H1 (cell line): ENCODE measurements at regions not wholly inside any gene's neighbourhood (a gene's known extent, or its start where the extent isn't known, plus 50 kb on each side); places are given as distances from the start of the nearest gene placed in this dataset.

Experiments
- CTCF ChIA-PET: fragments of 300-600 bp; sonication (Branson Sonifier 250); formaldehyde crosslinking; loops from one replicate; lab custom pipeline; 2021; ENCODE audit not compliant: partially characterized antibody; lab: Charles Lee
- POLR2A ChIA-PET: fragments of 300-600 bp; sonication (Branson Sonifier 250); formaldehyde crosslinking; loops from one replicate; lab custom pipeline; 2021; ENCODE audit warnings: inconsistent platforms; ENCODE audit not compliant: partially characterized antibody; lab: Charles Lee
- DNase-seq, 2 experiments: peaks; one replicate each; pipeline versions ENCODE4 v3.0.0 to v3.0.0-alpha.2; 2010 to 2022; ENCODE audit warnings: low spot score in 2 of 2, low read depth in 1 of 2, mixed read lengths in 1 of 2
- FAIRE-seq: peaks from 2 replicates; lab custom pipeline; 2011; peaks lifted over from hg19 to GRCh38; lab: Jason Lieb, UNC
- H2AFZ ChIP-seq: 2 replicates; pipeline ENCODE4 v1.8.1; 2012; ENCODE audit warnings: low read length, inconsistent platforms
- H2AK5ac ChIP-seq: 2 replicates; pipeline ENCODE4 v1.6.1; 2013; ENCODE audit warnings: low read depth, low read length
- H2BK120ac ChIP-seq: replicated peaks from 2 replicates; pipeline ENCODE3; 2013; ENCODE audit warnings: low read depth, low read length, inconsistent platforms
- H2BK12ac ChIP-seq: 2 replicates; pipeline ENCODE4 v1.6.1; 2013; ENCODE audit warnings: low read depth, low read length
- H2BK15ac ChIP-seq: 2 replicates; pipeline ENCODE4 v1.6.1; 2013; ENCODE audit warnings: low read length
- H2BK20ac ChIP-seq: 2 replicates; pipeline ENCODE4 v1.6.1; 2013; ENCODE audit warnings: low read length
- H2BK5ac ChIP-seq: 2 replicates; pipeline ENCODE4 v1.6.1; 2013; ENCODE audit warnings: low read depth, low read length
- H3K14ac ChIP-seq: 2 replicates; pipeline ENCODE4 v1.6.1; 2013; ENCODE audit warnings: inconsistent platforms; ENCODE audit not compliant: insufficient read length
- H3K18ac ChIP-seq: 2 replicates; pipeline ENCODE4 v1.6.1; 2013; ENCODE audit warnings: low read length; ENCODE audit errors: extremely low read depth
- H3K23ac ChIP-seq: 2 replicates; pipeline ENCODE4 v1.6.1; 2013; ENCODE audit warnings: inconsistent platforms; ENCODE audit not compliant: insufficient read length
- H3K23me2 ChIP-seq: 2 replicates; pipeline ENCODE4 v1.6.1; 2013; ENCODE audit warnings: low read depth, low read length
- H3K27ac ChIP-seq: 2 replicates; pipeline ENCODE4 v1.6.1; 2011; ENCODE audit warnings: low read depth, low read length, inconsistent platforms
- H3K27me3 ChIP-seq, 4 experiments: replicated peaks in 1 of 4; 1 replicate in 1 of 4; 2 replicates in 3 of 4; pipeline versions ENCODE4 v1.6.1 to v1.8.1; 2011 to 2013; ENCODE audit warnings: low read length in 3 of 4, mild to moderate bottlenecking in 3 of 4, inconsistent platforms in 2 of 4, mixed read lengths in 2 of 4, moderate library complexity in 1 of 4; ENCODE audit not compliant: control insufficient read depth in 3 of 4, insufficient read depth in 3 of 4; ENCODE audit errors: extremely low read depth in 1 of 4
- H3K36me3 ChIP-seq, 4 experiments: 2 replicates each; pipeline versions ENCODE4 v1.6.1 to v1.8.1; 2011 to 2013; ENCODE audit warnings: mild to moderate bottlenecking in 4 of 4, low read length in 3 of 4, moderate library complexity in 2 of 4, control low read depth in 1 of 4, inconsistent platforms in 1 of 4; ENCODE audit not compliant: insufficient read depth in 4 of 4, control insufficient read depth in 2 of 4
- H3K4ac ChIP-seq: replicated peaks from 2 replicates; pipeline ENCODE3; 2013; ENCODE audit warnings: low read length, low read depth, mixed read lengths, inconsistent platforms; ENCODE audit not compliant: insufficient read length
- H3K4me1 ChIP-seq, 4 experiments: replicated peaks in 1 of 4; 1 replicate in 1 of 4; 2 replicates in 3 of 4; pipeline versions ENCODE4 v1.6.1 to v1.8.1; 2011 to 2013; ENCODE audit warnings: low read length in 3 of 4, inconsistent platforms in 2 of 4, mixed read lengths in 1 of 4; ENCODE audit not compliant: insufficient read depth in 4 of 4, control insufficient read depth in 3 of 4
- H3K4me2 ChIP-seq, 2 experiments: 2 replicates each; pipeline versions ENCODE4 v1.6.1 to v1.8.1; 2011 to 2013; ENCODE audit warnings: low read depth in 2 of 2, low read length in 2 of 2, control low read depth in 1 of 2, inconsistent platforms in 1 of 2, mild to moderate bottlenecking in 1 of 2; ENCODE audit not compliant: insufficient read depth in 1 of 2
- H3K4me3 ChIP-seq, 4 experiments: fragments of 200-600, 300-600 bp in 1 of 4; sonication (generic), shearing (Covaris generic), sonication (Bioruptor Twin) in 1 of 4; 2 replicates each; pipeline versions ENCODE4 v1.5.1 to v1.8.1; 2011 to 2016; ENCODE audit warnings: low read length in 4 of 4, low read depth in 3 of 4, control low read depth in 2 of 4, inconsistent platforms in 2 of 4, mild to moderate bottlenecking in 2 of 4, mixed read lengths in 1 of 4, moderate library complexity in 1 of 4; ENCODE audit not compliant: insufficient read depth in 2 of 4; ENCODE audit errors: extremely low read depth in 1 of 4
- H3K56ac ChIP-seq: replicated peaks from 2 replicates; pipeline ENCODE3; 2013; ENCODE audit warnings: low read depth, mild to moderate bottlenecking, mixed read lengths, low read length, inconsistent platforms; ENCODE audit not compliant: insufficient read length
- H3K79me1 ChIP-seq: 2 replicates; pipeline ENCODE4 v1.6.1; 2013; ENCODE audit warnings: low read depth, low read length, control low read depth
- H3K79me2 ChIP-seq, 2 experiments: 2 replicates each; pipeline versions ENCODE4 v1.6.1 to v1.8.1; 2012 to 2013; ENCODE audit warnings: low read length in 2 of 2, mild to moderate bottlenecking in 2 of 2, inconsistent platforms in 1 of 2; ENCODE audit not compliant: insufficient read depth in 2 of 2, control insufficient read depth in 1 of 2
- H3K9ac ChIP-seq, 4 experiments: replicated peaks in 1 of 4; 1 replicate in 1 of 4; 2 replicates in 3 of 4; pipeline versions ENCODE4 v1.6.1 to v1.8.1; 2011 to 2013; ENCODE audit warnings: low read depth in 3 of 4, low read length in 3 of 4, control low read depth in 2 of 4, mild to moderate bottlenecking in 2 of 4, moderate library complexity in 2 of 4, inconsistent platforms in 1 of 4; ENCODE audit errors: extremely low read depth in 1 of 4
- H3K9me3 ChIP-seq, 2 experiments: 2 replicates each; pipeline versions ENCODE4 v1.6.1 to v1.8.1; 2012 to 2013; ENCODE audit warnings: mild to moderate bottlenecking in 2 of 2, moderate library complexity in 2 of 2, control low read depth in 1 of 2, inconsistent platforms in 1 of 2, low read depth in 1 of 2, low read length in 1 of 2, mixed read lengths in 1 of 2; ENCODE audit not compliant: insufficient read depth in 2 of 2
- H4K20me1 ChIP-seq, 2 experiments: replicated peaks in 1 of 2; 2 replicates each; pipeline versions ENCODE3 to v1.8.1; 2011 to 2013; ENCODE audit warnings: inconsistent platforms in 2 of 2, low read length in 2 of 2, mild to moderate bottlenecking in 1 of 2; ENCODE audit not compliant: insufficient read depth in 2 of 2, control insufficient read depth in 1 of 2
- H4K5ac ChIP-seq: 2 replicates; pipeline ENCODE4 v1.6.1; 2013; ENCODE audit warnings: low read length, low read depth, mixed read lengths, inconsistent platforms; ENCODE audit not compliant: insufficient read length
- H4K8ac ChIP-seq: 2 replicates; pipeline ENCODE4 v1.8.0; 2013; ENCODE audit warnings: mild to moderate bottlenecking, moderate library complexity, low read length, inconsistent platforms; ENCODE audit not compliant: insufficient read depth; ENCODE audit errors: extremely low read depth
- H4K91ac ChIP-seq: replicated peaks from 2 replicates; pipeline ENCODE3; 2013; ENCODE audit warnings: low read length, mixed read lengths, inconsistent platforms; ENCODE audit not compliant: insufficient read length
- CHD2 ChIP-seq: IDR thresholded peaks from 2 replicates; pipeline ENCODE4 v1.6.1; 2012; ENCODE audit warnings: low read length, improper control_type of control experiment
- CREB1 ChIP-seq: IDR thresholded peaks from 2 replicates; pipeline ENCODE4 v1.6.1; 2012; ENCODE audit warnings: inconsistent platforms
- HDAC6 ChIP-seq: IDR thresholded peaks from one replicate; pipeline ENCODE4 v1.7.1; 2012; ENCODE audit warnings: low read depth, mild to moderate bottlenecking, inconsistent platforms, low read length, moderate library complexity
- JUN ChIP-seq: IDR thresholded peaks from 2 replicates; pipeline ENCODE4 v1.6.1; 2011; ENCODE audit warnings: low read depth, mild to moderate bottlenecking, improper control_type of control experiment, low read length
- KDM4A ChIP-seq: IDR thresholded peaks from one replicate; pipeline ENCODE4 v1.7.1; 2012; ENCODE audit warnings: low read depth, mild to moderate bottlenecking, moderate library complexity, low read length, inconsistent platforms; ENCODE audit not compliant: severe bottlenecking
- MAX ChIP-seq: IDR thresholded peaks from 2 replicates; pipeline ENCODE4 v1.6.1; 2012; ENCODE audit warnings: inconsistent platforms
- POU5F1 ChIP-seq: IDR thresholded peaks from 2 replicates; pipeline ENCODE4 v1.6.1; 2011; ENCODE audit warnings: low read depth, mild to moderate bottlenecking, low read length, moderate library complexity
- RAD21 ChIP-seq, 2 experiments: IDR thresholded peaks in 1 of 2; conservative IDR thresholded peaks in 1 of 2; 2 replicates each; pipeline ENCODE4 v1.6.1; 2011; ENCODE audit warnings: low read depth in 2 of 2, low read length in 2 of 2, improper control_type of control experiment in 1 of 2, inconsistent platforms in 1 of 2, mild to moderate bottlenecking in 1 of 2, moderate library complexity in 1 of 2
- RBBP5 ChIP-seq: IDR thresholded peaks from 2 replicates; pipeline ENCODE4 v1.7.1; 2012; ENCODE audit warnings: low read depth, mild to moderate bottlenecking, inconsistent platforms, low read length, moderate library complexity, borderline replicate concordance
- SP4 ChIP-seq: IDR thresholded peaks from 2 replicates; pipeline ENCODE4 v1.6.1; 2012; ENCODE audit warnings: low read length, inconsistent platforms
- TAF7 ChIP-seq: optimal IDR thresholded peaks from 2 replicates; pipeline ENCODE3; 2011; ENCODE audit warnings: low read depth, mild to moderate bottlenecking, inconsistent platforms, low read length, moderate library complexity, borderline replicate concordance
- WGBS, 2 experiments: shearing (Covaris generic) in 1 of 2; methylation state at CpG; one replicate each; pipeline versions ENCODE4 v1.1.6 to v1.1.7; 2013 to 2015; ENCODE audit warnings: low lambda C conversion rate in 2 of 2, mixed read lengths in 2 of 2, inconsistent platforms in 1 of 2, low coverage in 1 of 2, missing lambda C conversion rate in 1 of 2; ENCODE audit not compliant: insufficient replicate concordance in 2 of 2, insufficient coverage in 1 of 2, insufficient read length in 1 of 2; ENCODE audit errors: extremely low coverage in 1 of 2, missing lambda C conversion rate in 1 of 2; 5-methylcytosine and 5-hydroxymethylcytosine counted together
- TF ChIP-seq, protein P1 (sequence below): IDR thresholded peaks from 2 replicates; pipeline ENCODE4 v1.6.1; 2011; ENCODE audit warnings: low read depth, mild to moderate bottlenecking, low read length; ENCODE audit not compliant: insufficient read depth

DNA sequence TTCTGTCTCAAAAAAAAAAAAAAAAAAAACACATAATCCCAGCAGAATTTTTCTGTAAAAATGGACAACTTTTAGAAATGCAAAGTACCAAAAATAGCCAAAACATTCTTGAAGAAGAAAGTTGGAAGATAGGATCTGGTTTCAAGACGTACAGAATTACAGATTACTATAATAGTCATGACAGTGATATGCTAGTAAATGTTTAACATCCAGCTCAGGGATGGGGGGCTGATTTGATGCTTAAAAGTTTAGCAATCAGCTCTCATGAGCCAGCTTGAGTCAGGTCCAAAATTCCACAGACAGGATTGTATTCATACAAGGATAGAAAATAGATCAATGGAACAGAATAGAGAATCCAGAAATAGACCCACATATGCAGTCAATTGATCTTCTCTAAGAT lies 100.5 kb downstream of the CYB561 start:
- H3K4ac ChIP-seq = no peak overlapping the region
- H2AFZ ChIP-seq = no peak overlapping the region
- H3K79me1 ChIP-seq = no peaks in the 10 kb centered on the region
- H3K4me1 ChIP-seq = no peaks in the 10 kb centered on the region
- no peaks in the 10 kb centered on the region for H3K79me2 ChIP-seq
- ChIA-PET POLR2A (no interaction called here), CTCF (interaction anchor here (0.9 to 1.2 kb wide), 2 partner anchors 20 to 358 kb away, joined by 3 read pairs; no protein-coding TSS in a partner anchor)
- no peak overlapping the region for H2BK5ac ChIP-seq
- H4K20me1 ChIP-seq = no peaks in the 10 kb centered on the region
- FAIRE-seq = no peak
- H3K14ac ChIP-seq = no peak overlapping the region
- H4K91ac ChIP-seq = no peak overlapping the region
- no peak overlapping the region for H2BK12ac ChIP-seq
- H3K18ac ChIP-seq = no peak overlapping the region
- WGBS, 2 experiments = 87% methylated on average over 1 of the region's 1 CpG; no CpG with 5 or more reads in 1 of the 2 experiments
- H3K27me3 ChIP-seq = no peaks in the 10 kb centered on the region
- no peak overlapping the region for H3K27ac ChIP-seq
- TF ChIP-seq RAD21 (IDR thresholded peaks at IDR 0.05 in 1 of 2, conservative IDR thresholded peaks at IDR 0.05 in 1 of 2; ENCODE audit: low read depth in 2 of 2, low read length in 2 of 2) = no peak
- TF ChIP-seq, protein P1, sequence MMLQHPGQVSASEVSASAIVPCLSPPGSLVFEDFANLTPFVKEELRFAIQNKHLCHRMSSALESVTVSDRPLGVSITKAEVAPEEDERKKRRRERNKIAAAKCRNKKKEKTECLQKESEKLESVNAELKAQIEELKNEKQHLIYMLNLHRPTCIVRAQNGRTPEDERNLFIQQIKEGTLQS = no peak
- TF ChIP-seq MAX = no peak
- TF ChIP-seq POU5F1 = no peak
- TF ChIP-seq CHD2 = no peak
- TF ChIP-seq KDM4A = no peak
- TF ChIP-seq RBBP5 = no peak
- no peak for TF ChIP-seq CREB1
- no peak for TF ChIP-seq HDAC6
- TF ChIP-seq TAF7 = no peak
- TF ChIP-seq SP4 = no peak
- TF ChIP-seq JUN = no peak
- H3K56ac ChIP-seq = no peak overlapping the region
- H4K8ac ChIP-seq = no peak overlapping the region
- no peaks in the 10 kb centered on the region for H3K9me3 ChIP-seq
- no peak overlapping the region for H4K5ac ChIP-seq
- no peak overlapping the region for H3K4me2 ChIP-seq
- no peak overlapping the region for H3K9ac ChIP-seq
- H2AK5ac ChIP-seq = no peak overlapping the region
- DNase-seq = no peak
- no peak overlapping the region for H2BK15ac ChIP-seq
- no peak overlapping the region for H3K4me3 ChIP-seq
- H3K36me3 ChIP-seq = no peaks in the 10 kb centered on the region
- no peak overlapping the region for H2BK120ac ChIP-seq
- H3K23me2 ChIP-seq = no peaks in the 10 kb centered on the region
- H2BK20ac ChIP-seq = no peak overlapping the region
- no peak overlapping the region for H3K23ac ChIP-seq
